ENCODE measurements at regions not wholly inside any gene's neighbourhood (a gene's known extent, or its start where the extent isn't known, plus 50 kb on each side); places are given as distances from the start of the nearest gene placed in this dataset.

- TF ChIP-seq CTCF (IDR thresholded peaks at IDR 0.05; ENCODE audit: low read length) = no peak
- no peak for TF ChIP-seq EZH2 (IDR thresholded peaks at IDR 0.05; ENCODE audit: borderline replicate concordance, low read length)
These were observed 605.0 kb upstream of the CADM1 start for GRCh38 chr11:116109228-116109627.

Measured in OCI-LY1 (cell line).